ENCODE measurements at regions not wholly inside any gene's neighbourhood (a gene's known extent, or its start where the extent isn't known, plus 50 kb on each side); places are given as distances from the start of the nearest gene placed in this dataset.

- no peak for DNase-seq (ENCODE audit: low read depth in 2 of 3, low spot score in 1 of 3)
Measured at GRCh38 chr5:175288048-175288621, 155.8 kb downstream of the DRD1 start.

- no peak for DNase-seq (ENCODE audit: low read depth in 2 of 3, low spot score in 1 of 3)
Measured at GRCh38 chr5:175286981-175287380, 157.0 kb downstream of the DRD1 start.

- DNase-seq (ENCODE audit: low read depth in 2 of 3, low spot score in 1 of 3), result no peak
Measured at GRCh38 chr5:175285261-175285660, 158.7 kb downstream of the DRD1 start.

GRCh38 chr5:175284806-175285205, 159.2 kb downstream of the DRD1 start:
- no peak for DNase-seq (ENCODE audit: low read depth in 2 of 3, low spot score in 1 of 3)

- no peak for DNase-seq (ENCODE audit: low read depth in 2 of 3, low spot score in 1 of 3)
Measured at GRCh38 chr5:175282611-175283225, 161.3 kb downstream of the DRD1 start.

GRCh38 chr5:175281714-175282113, 162.3 kb downstream of the DRD1 start:
- DNase-seq (ENCODE audit: low read depth in 2 of 3, low spot score in 1 of 3), result no peak

GRCh38 chr5:175281257-175281656, 162.7 kb downstream of the DRD1 start:
- no peak for DNase-seq (ENCODE audit: low read depth in 2 of 3, low spot score in 1 of 3)

- DNase-seq (ENCODE audit: low read depth in 2 of 3, low spot score in 1 of 3), result no peak
Measured at GRCh38 chr5:175279506-175279905, 164.5 kb downstream of the DRD1 start.

- no peak for DNase-seq (ENCODE audit: low read depth in 2 of 3, low spot score in 1 of 3)
Measured at GRCh38 chr5:175275748-175276147, 168.2 kb downstream of the DRD1 start.

- DNase-seq (ENCODE audit: low read depth in 2 of 3, low spot score in 1 of 3), result no peak
Measured at GRCh38 chr5:175275097-175275496, 168.9 kb downstream of the DRD1 start.

- DNase-seq (ENCODE audit: low read depth in 2 of 3, low spot score in 1 of 3), result no peak
Measured at GRCh38 chr5:175274171-175274570, 169.8 kb downstream of the DRD1 start.

- DNase-seq (ENCODE audit: low read depth in 2 of 3, low spot score in 1 of 3), result no peak
Measured at GRCh38 chr5:175264406-175264805, 179.6 kb downstream of the DRD1 start.

- DNase-seq (ENCODE audit: low read depth in 2 of 3, low spot score in 1 of 3), result no peak
Measured at GRCh38 chr5:175263776-175264175, 180.2 kb downstream of the DRD1 start.

- DNase-seq (ENCODE audit: low read depth in 2 of 3, low spot score in 1 of 3), result no peak
Measured at GRCh38 chr5:175261526-175261925, 182.5 kb downstream of the DRD1 start.

GRCh38 chr5:175261037-175261436, 182.9 kb downstream of the DRD1 start:
- no peak for DNase-seq (ENCODE audit: low read depth in 2 of 3, low spot score in 1 of 3)

- DNase-seq (ENCODE audit: low read depth in 2 of 3, low spot score in 1 of 3), result no peak
Measured at GRCh38 chr5:175257847-175258194, 186.2 kb downstream of the DRD1 start.

- no peak for DNase-seq (ENCODE audit: low read depth in 2 of 3, low spot score in 1 of 3)
Measured at GRCh38 chr5:175257128-175257846, 186.7 kb downstream of the DRD1 start.

GRCh38 chr5:175254155-175254554, 189.8 kb downstream of the DRD1 start:
- no peak for DNase-seq (ENCODE audit: low read depth in 2 of 3, low spot score in 1 of 3)

- DNase-seq (ENCODE audit: low read depth in 2 of 3, low spot score in 1 of 3), result no peak
Measured at GRCh38 chr5:175253597-175253996, 190.4 kb downstream of the DRD1 start.

GRCh38 chr5:175252234-175252805, 191.7 kb downstream of the DRD1 start:
- no peak for DNase-seq (ENCODE audit: low read depth in 2 of 3, low spot score in 1 of 3)

GRCh38 chr5:175250426-175250825, 193.6 kb downstream of the DRD1 start:
- no peak for DNase-seq (ENCODE audit: low read depth in 2 of 3, low spot score in 1 of 3)

GRCh38 chr5:175248416-175248905, 195.5 kb downstream of the DRD1 start:
- DNase-seq (ENCODE audit: low read depth in 2 of 3, low spot score in 1 of 3), result no peak
